ENCODE measurements at regions not wholly inside any gene's neighbourhood (a gene's known extent, or its start where the extent isn't known, plus 50 kb on each side); places are given as distances from the start of the nearest gene placed in this dataset.

- no peak for DNase-seq
- H3K79me2 ChIP-seq (ENCODE audit: low read depth) = no peaks in the 10 kb centered on the region
- CTCF ChIA-PET = no interaction called here
- H3K9me2 ChIP-seq (ENCODE audit: insufficient read depth) = no peaks in the 10 kb centered on the region
- POLR2A ChIA-PET (ENCODE audit: unreplicated experiment) = no interaction called here
- H2AFZ ChIP-seq = no peak overlapping the region
- BruUV-seq (replicated peaks) = no TSS peak
- no peak overlapping the region for H3K27ac ChIP-seq
- intact Hi-C loops (cut with micrococcal nuclease; ENCODE audit: unreplicated experiment) = no loop called here
- peaks cover 12% of the 10 kb centered on the region for H3K27me3 ChIP-seq (ENCODE audit: insufficient read depth, low read depth)
- no peak overlapping the region for H3K4me2 ChIP-seq
- TF ChIP-seq, protein P1, sequence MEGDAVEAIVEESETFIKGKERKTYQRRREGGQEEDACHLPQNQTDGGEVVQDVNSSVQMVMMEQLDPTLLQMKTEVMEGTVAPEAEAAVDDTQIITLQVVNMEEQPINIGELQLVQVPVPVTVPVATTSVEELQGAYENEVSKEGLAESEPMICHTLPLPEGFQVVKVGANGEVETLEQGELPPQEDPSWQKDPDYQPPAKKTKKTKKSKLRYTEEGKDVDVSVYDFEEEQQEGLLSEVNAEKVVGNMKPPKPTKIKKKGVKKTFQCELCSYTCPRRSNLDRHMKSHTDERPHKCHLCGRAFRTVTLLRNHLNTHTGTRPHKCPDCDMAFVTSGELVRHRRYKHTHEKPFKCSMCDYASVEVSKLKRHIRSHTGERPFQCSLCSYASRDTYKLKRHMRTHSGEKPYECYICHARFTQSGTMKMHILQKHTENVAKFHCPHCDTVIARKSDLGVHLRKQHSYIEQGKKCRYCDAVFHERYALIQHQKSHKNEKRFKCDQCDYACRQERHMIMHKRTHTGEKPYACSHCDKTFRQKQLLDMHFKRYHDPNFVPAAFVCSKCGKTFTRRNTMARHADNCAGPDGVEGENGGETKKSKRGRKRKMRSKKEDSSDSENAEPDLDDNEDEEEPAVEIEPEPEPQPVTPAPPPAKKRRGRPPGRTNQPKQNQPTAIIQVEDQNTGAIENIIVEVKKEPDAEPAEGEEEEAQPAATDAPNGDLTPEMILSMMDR (conservative IDR thresholded peaks at IDR 0.05) = no peak
- no peak for TF ChIP-seq EZH2 (IDR thresholded peaks at IDR 0.05; ENCODE audit: low read depth)
- no peaks in the 10 kb centered on the region for H3K36me3 ChIP-seq (ENCODE audit: low read depth)
- no peak overlapping the region for H3K4me3 ChIP-seq
- H3F3A ChIP-seq (ENCODE audit: insufficient read depth, low read depth) = no peaks in the 10 kb centered on the region
- no peaks in the 10 kb centered on the region for H3K4me1 ChIP-seq (replicated peaks; ENCODE audit: insufficient read depth)
- no peaks in the 10 kb centered on the region for H4K20me1 ChIP-seq (ENCODE audit: insufficient read depth)
- no peaks in the 10 kb centered on the region for H3K9me3 ChIP-seq (ENCODE audit: insufficient read depth, low read depth)
Measured at GRCh38 chr10:81708416-81708815, 166.6 kb upstream of the NRG3 start.

- Histone ChIP-seq H3K4me1 (replicated peaks; ENCODE audit: insufficient read depth) (no peaks in the 10 kb centered on the region), H3K27ac (no peak overlapping the region), H4K20me1 (ENCODE audit: insufficient read depth) (no peaks in the 10 kb centered on the region), H2AFZ (no peak overlapping the region), H3K4me3 (no peak overlapping the region), H3K36me3 (ENCODE audit: low read depth) (no peaks in the 10 kb centered on the region), H3K4me2 (no peak overlapping the region), H3K27me3 (ENCODE audit: insufficient read depth, low read depth) (peaks cover 12% of the 10 kb centered on the region), H3K9me2 (ENCODE audit: insufficient read depth) (no peaks in the 10 kb centered on the region), H3K79me2 (ENCODE audit: low read depth) (no peaks in the 10 kb centered on the region), H3K9me3 (ENCODE audit: insufficient read depth, low read depth) (no peaks in the 10 kb centered on the region), H3F3A (ENCODE audit: insufficient read depth, low read depth) (no peaks in the 10 kb centered on the region)
- no peak for TF ChIP-seq EZH2 (IDR thresholded peaks at IDR 0.05; ENCODE audit: low read depth)
- TF ChIP-seq, protein P1 (conservative IDR thresholded peaks at IDR 0.05) = no peak
- DNase-seq = no peak
- CTCF ChIA-PET = no interaction called here
- intact Hi-C loops (cut with micrococcal nuclease; ENCODE audit: unreplicated experiment) = no loop called here
- BruUV-seq (replicated peaks) = no TSS peak
- POLR2A ChIA-PET (ENCODE audit: unreplicated experiment) = no interaction called here
Measured at GRCh38 chr10:81708929-81709328, 166.1 kb upstream of the NRG3 start.

GRCh38 chr10:81722399-81722798, 152.6 kb upstream of the NRG3 start:
- H3K4me3 ChIP-seq = no peak overlapping the region
- intact Hi-C loops (cut with micrococcal nuclease; ENCODE audit: unreplicated experiment) = no loop called here
- H3K9me2 ChIP-seq (ENCODE audit: insufficient read depth) = no peaks in the 10 kb centered on the region
- H3F3A ChIP-seq (ENCODE audit: insufficient read depth, low read depth) = no peaks in the 10 kb centered on the region
- no peaks in the 10 kb centered on the region for H4K20me1 ChIP-seq (ENCODE audit: insufficient read depth)
- no peaks in the 10 kb centered on the region for H3K4me1 ChIP-seq (replicated peaks; ENCODE audit: insufficient read depth)
- no peak for DNase-seq
- H3K79me2 ChIP-seq (ENCODE audit: low read depth) = no peaks in the 10 kb centered on the region
- H3K36me3 ChIP-seq (ENCODE audit: low read depth) = no peaks in the 10 kb centered on the region
- POLR2A ChIA-PET (ENCODE audit: unreplicated experiment) = no interaction called here
- CTCF ChIA-PET = no interaction called here
- BruUV-seq (replicated peaks) = no TSS peak
- TF ChIP-seq EZH2 (IDR thresholded peaks at IDR 0.05; ENCODE audit: low read depth) = no peak
- TF ChIP-seq, protein P1 (conservative IDR thresholded peaks at IDR 0.05) = no peak
- no peaks in the 10 kb centered on the region for H3K27me3 ChIP-seq (ENCODE audit: insufficient read depth, low read depth)
- no peak overlapping the region for H3K4me2 ChIP-seq
- H3K27ac ChIP-seq = no peak overlapping the region
- 0 out of 2 replicates have a peak, but pooled peaks cover 4% of the 10 kb centered on the region for H3K9me3 ChIP-seq (ENCODE audit: insufficient read depth, low read depth)
- H2AFZ ChIP-seq = no peak overlapping the region
